H9 (cell line): ENCODE measurements at regions not wholly inside any gene's neighbourhood (a gene's known extent, or its start where the extent isn't known, plus 50 kb on each side); places are given as distances from the start of the nearest gene placed in this dataset.

Experiments used
- DNase-seq: peaks from one replicate; pipeline ENCODE4 v3.0.0-alpha.2; 2017
- H2AFZ ChIP-seq: one replicate; pipeline ENCODE4 v1.6.1; 2013; ENCODE audit warnings: mild to moderate bottlenecking, low read length, control low read depth, moderate library complexity
- H2AK5ac ChIP-seq: 2 replicates; pipeline ENCODE4 v1.6.1; 2013; ENCODE audit warnings: low read length, control low read depth, mixed read lengths; ENCODE audit not compliant: insufficient read length
- H2BK120ac ChIP-seq: one replicate; pipeline ENCODE4 v1.6.1; 2013; ENCODE audit warnings: low read depth, mild to moderate bottlenecking, low read length, control low read depth, inconsistent platforms; ENCODE audit not compliant: poor library complexity, severe bottlenecking
- H2BK12ac ChIP-seq: 2 replicates; pipeline ENCODE4 v1.6.1; 2013; ENCODE audit warnings: low read length, control low read depth, mixed read lengths, low read depth; ENCODE audit not compliant: insufficient read length
- H2BK15ac ChIP-seq: 2 replicates; pipeline ENCODE4 v1.6.1; 2013; ENCODE audit warnings: low read depth, low read length, control low read depth
- H2BK20ac ChIP-seq: one replicate; pipeline ENCODE4 v1.6.1; 2013; ENCODE audit warnings: low read depth, mild to moderate bottlenecking, low read length, control low read depth, inconsistent platforms; ENCODE audit not compliant: poor library complexity, severe bottlenecking
- H2BK5ac ChIP-seq: 2 replicates; pipeline ENCODE4 v1.6.1; 2013; ENCODE audit warnings: low read length, control low read depth, mixed read lengths; ENCODE audit not compliant: insufficient read length
- H3K14ac ChIP-seq: 2 replicates; pipeline ENCODE4 v1.6.1; 2013; ENCODE audit warnings: low read length, control low read depth; ENCODE audit not compliant: insufficient read depth
- H3K18ac ChIP-seq: 2 replicates; pipeline ENCODE4 v1.6.1; 2013; ENCODE audit warnings: low read depth, mild to moderate bottlenecking, mixed read lengths, low read length, control low read depth; ENCODE audit not compliant: insufficient read length
- H3K23ac ChIP-seq: 2 replicates; pipeline ENCODE4 v1.6.1; 2013; ENCODE audit warnings: low read length, control low read depth, mixed read lengths, low read depth; ENCODE audit not compliant: insufficient read length
- H3K23me2 ChIP-seq: 2 replicates; pipeline ENCODE4 v1.6.1; 2013; ENCODE audit warnings: low read depth, mild to moderate bottlenecking, mixed read lengths, low read length, control low read depth; ENCODE audit not compliant: insufficient read length, poor library complexity, severe bottlenecking
- H3K27ac ChIP-seq: 2 replicates; pipeline ENCODE4 v1.5.1; 2013; ENCODE audit warnings: low read length, control low read depth, mixed read lengths, low read depth; ENCODE audit not compliant: insufficient read length
- H3K27me3 ChIP-seq: 2 replicates; pipeline ENCODE4 v1.6.1; 2013; ENCODE audit warnings: low read length, control low read depth, inconsistent platforms; ENCODE audit not compliant: insufficient read depth
- H3K4ac ChIP-seq: 2 replicates; pipeline ENCODE4 v1.6.1; 2013; ENCODE audit warnings: low read depth, mild to moderate bottlenecking, control low read depth, inconsistent platforms, low read length, moderate library complexity
- H3K4me1 ChIP-seq: 2 replicates; pipeline ENCODE4 v1.6.1; 2013; ENCODE audit warnings: low read length, control low read depth, inconsistent platforms; ENCODE audit not compliant: insufficient read depth
- H3K4me2 ChIP-seq: 2 replicates; pipeline ENCODE4 v1.6.1; 2013; ENCODE audit warnings: low read length, control low read depth, mixed read lengths; ENCODE audit not compliant: insufficient read length, insufficient read depth
- H3K56ac ChIP-seq: 2 replicates; pipeline ENCODE4 v1.6.1; 2013; ENCODE audit warnings: low read depth, mild to moderate bottlenecking, mixed read lengths, low read length, control low read depth; ENCODE audit not compliant: insufficient read length
- H3K79me1 ChIP-seq: 2 replicates; pipeline ENCODE4 v1.6.1; 2013; ENCODE audit warnings: low read depth, mild to moderate bottlenecking, moderate library complexity, low read length, control low read depth, inconsistent platforms; ENCODE audit not compliant: insufficient read depth, poor library complexity, severe bottlenecking
- H3K79me2 ChIP-seq: 2 replicates; pipeline ENCODE4 v1.6.1; 2013; ENCODE audit warnings: low read length, control low read depth, inconsistent platforms; ENCODE audit not compliant: insufficient read depth
- H3K9ac ChIP-seq: 2 replicates; pipeline ENCODE4 v1.6.1; 2013; ENCODE audit warnings: low read length, control low read depth, mixed read lengths; ENCODE audit not compliant: insufficient read length; ENCODE audit errors: extremely low read depth
- H3K9me3 ChIP-seq: one replicate; pipeline ENCODE4 v1.6.1; 2013; ENCODE audit warnings: low read depth, low read length, inconsistent platforms; ENCODE audit not compliant: control insufficient read depth
- H3T11ph ChIP-seq: one replicate; pipeline ENCODE4 v1.6.1; 2013; ENCODE audit warnings: mild to moderate bottlenecking, low read length, control low read depth, inconsistent platforms
- H4K20me1 ChIP-seq: one replicate; pipeline ENCODE4 v1.6.1; 2013; ENCODE audit not compliant: control insufficient read depth, insufficient read length, insufficient read depth
- H4K5ac ChIP-seq: 2 replicates; pipeline ENCODE4 v1.6.1; 2013; ENCODE audit warnings: low read depth, mild to moderate bottlenecking, mixed read lengths, low read length, control low read depth; ENCODE audit not compliant: insufficient read length
- H4K8ac ChIP-seq: replicated peaks from 2 replicates; pipeline ENCODE4 v1.6.1; 2013; ENCODE audit warnings: low read length, control low read depth, mixed read lengths, low read depth; ENCODE audit not compliant: insufficient read length
- H4K91ac ChIP-seq: 2 replicates; pipeline ENCODE4 v1.6.1; 2013; ENCODE audit warnings: low read depth, mild to moderate bottlenecking, moderate library complexity, mixed read lengths, low read length, control low read depth; ENCODE audit not compliant: insufficient read length
- H3K27ac Mint-ChIP-seq, 3 experiments: 2 replicates in 2 of 3; 3 replicates in 1 of 3; pipeline ENCODE4 v1.8.0; 2020 to 2021; ENCODE audit warnings: mixed read lengths in 3 of 3, mild to moderate bottlenecking in 1 of 3, moderate library complexity in 1 of 3
- H3K27me3 Mint-ChIP-seq: 2 replicates; pipeline ENCODE4 v1.8.0; 2021; ENCODE audit warnings: low read depth, mild to moderate bottlenecking, moderate library complexity, mixed read lengths
- H3K36me3 Mint-ChIP-seq, 3 experiments: 2 replicates in 2 of 3; 3 replicates in 1 of 3; pipeline ENCODE4 v1.8.0; 2020 to 2021; ENCODE audit warnings: low read depth in 3 of 3, mixed read lengths in 3 of 3; ENCODE audit not compliant: insufficient read depth in 1 of 3
- H3K4me1 Mint-ChIP-seq, 2 experiments: 2 replicates each; pipeline ENCODE4 v1.8.0; 2020; ENCODE audit warnings: mixed read lengths in 2 of 2
- H3K4me3 Mint-ChIP-seq, 2 experiments: 2 replicates in 1 of 2; 3 replicates in 1 of 2; pipeline ENCODE4 v1.8.0; 2020 to 2021; ENCODE audit warnings: mild to moderate bottlenecking in 2 of 2, mixed read lengths in 2 of 2, moderate library complexity in 1 of 2
- H3K9me3 Mint-ChIP-seq, 2 experiments: 2 replicates in 1 of 2; 3 replicates in 1 of 2; pipeline ENCODE4 v1.8.0; 2020; ENCODE audit warnings: mild to moderate bottlenecking in 2 of 2, mixed read lengths in 2 of 2, moderate library complexity in 1 of 2
- WGBS: extraction: QIAGEN DNeasy Blood & Tissue Kit; methylation state at CpG from one replicate; pipeline ENCODE4 v1.1.7; 2013; ENCODE audit warnings: missing lambda C conversion rate, low lambda C conversion rate, mixed read lengths; ENCODE audit not compliant: insufficient read length; ENCODE audit errors: extremely low coverage; 5-methylcytosine and 5-hydroxymethylcytosine counted together
- TF ChIP-seq, protein P1 (sequence below): fragments of 200-600 bp; sonication (generic); conservative IDR thresholded peaks from 3 replicates; pipeline ENCODE4 v1.8.0; 2021; ENCODE audit warnings: antibody characterized with exemption, mild to moderate bottlenecking

DNA sequence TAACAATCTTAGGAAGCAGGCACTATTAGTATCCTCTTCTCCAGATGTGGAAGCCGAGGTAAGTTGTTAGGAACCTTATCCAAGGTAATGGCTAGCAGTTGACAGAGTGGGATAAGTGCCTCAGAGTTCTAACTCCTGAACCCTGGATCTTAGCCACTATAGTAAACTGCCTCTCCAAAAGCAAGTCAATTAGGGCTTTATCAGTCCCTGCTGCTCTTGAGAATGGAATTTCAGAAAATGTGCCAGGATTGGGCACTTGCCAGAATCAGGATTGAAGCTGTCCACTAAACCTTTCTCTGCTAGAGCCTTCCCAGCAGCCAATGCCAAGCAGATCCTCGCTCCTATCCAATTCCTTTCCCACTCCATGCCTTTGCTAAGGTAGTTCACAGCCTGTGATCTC lies 777.5 kb upstream of the POM121L12 start:
- Histone ChIP-seq H2AFZ (no peak overlapping the region), H2BK20ac (no peak overlapping the region), H4K5ac (no peak overlapping the region), H3K4ac (no peak overlapping the region), H2BK120ac (no peak overlapping the region), H2AK5ac (no peak overlapping the region), H4K20me1 (no peaks in the 10 kb centered on the region), H4K91ac (no peak overlapping the region), H3K27ac (no peak overlapping the region), H3K18ac (no peak overlapping the region), H3K14ac (no peak overlapping the region), H3K23me2 (no peaks in the 10 kb centered on the region), H2BK12ac (no peak overlapping the region), H4K8ac (no peak overlapping the region), H3K56ac (no peak overlapping the region), H3K4me1 (no peaks in the 10 kb centered on the region), H3T11ph (no peak overlapping the region), H3K9ac (no peak overlapping the region), H3K4me2 (no peak overlapping the region), H2BK15ac (no peak overlapping the region), H2BK5ac (no peak overlapping the region), H3K27me3 (no peaks in the 10 kb centered on the region), H3K9me3 (no peaks in the 10 kb centered on the region), H3K79me1 (no peaks in the 10 kb centered on the region), H3K79me2 (no peaks in the 10 kb centered on the region), H3K23ac (no peak overlapping the region)
- Mint-ChIP-seq H3K27ac (no peak overlapping the region; a peak in 1 of 7 replicates), H3K36me3 (peaks cover 0 to 12% (median 3%) of the 10 kb centered on the region in 3 experiments; a peak in 6 of 7 replicates), H3K27me3 (no peaks in the 10 kb centered on the region), H3K4me1 (peaks cover 11 to 21% of the 10 kb centered on the region in 2 experiments), H3K9me3 (peaks cover 0 to 2% of the 10 kb centered on the region in 2 experiments; a peak in 2 of 5 replicates), H3K4me3 (no peak overlapping the region)
- no CpG with 5 or more reads among the region's 2 CpGs for WGBS
- DNase-seq = no peak
- TF ChIP-seq, protein P1, sequence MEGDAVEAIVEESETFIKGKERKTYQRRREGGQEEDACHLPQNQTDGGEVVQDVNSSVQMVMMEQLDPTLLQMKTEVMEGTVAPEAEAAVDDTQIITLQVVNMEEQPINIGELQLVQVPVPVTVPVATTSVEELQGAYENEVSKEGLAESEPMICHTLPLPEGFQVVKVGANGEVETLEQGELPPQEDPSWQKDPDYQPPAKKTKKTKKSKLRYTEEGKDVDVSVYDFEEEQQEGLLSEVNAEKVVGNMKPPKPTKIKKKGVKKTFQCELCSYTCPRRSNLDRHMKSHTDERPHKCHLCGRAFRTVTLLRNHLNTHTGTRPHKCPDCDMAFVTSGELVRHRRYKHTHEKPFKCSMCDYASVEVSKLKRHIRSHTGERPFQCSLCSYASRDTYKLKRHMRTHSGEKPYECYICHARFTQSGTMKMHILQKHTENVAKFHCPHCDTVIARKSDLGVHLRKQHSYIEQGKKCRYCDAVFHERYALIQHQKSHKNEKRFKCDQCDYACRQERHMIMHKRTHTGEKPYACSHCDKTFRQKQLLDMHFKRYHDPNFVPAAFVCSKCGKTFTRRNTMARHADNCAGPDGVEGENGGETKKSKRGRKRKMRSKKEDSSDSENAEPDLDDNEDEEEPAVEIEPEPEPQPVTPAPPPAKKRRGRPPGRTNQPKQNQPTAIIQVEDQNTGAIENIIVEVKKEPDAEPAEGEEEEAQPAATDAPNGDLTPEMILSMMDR = no peak
